Left colon (tissue), 2 donors: ENCODE measurements at regions not wholly inside any gene's neighbourhood (a gene's known extent, or its start where the extent isn't known, plus 50 kb on each side); places are given as distances from the start of the nearest gene placed in this dataset.

ENCODE experiments used
- ATAC-seq: fragments of 200-7000 bp; cut with Tn5 transposase; one replicate; pipeline ENCODE4 v1.9.1; 2020; ENCODE audit warnings: mild to moderate bottlenecking, moderate library complexity
- DNase-seq, 2 donors: peaks; one replicate each; pipeline ENCODE4 v3.0.0-alpha.2; 2020
- intact Hi-C, 2 donors: fragments of 100-400 bp; cut with DNase I in 1 of 2; cut with micrococcal nuclease in 1 of 2; formaldehyde crosslinking; loops; one replicate each; pipeline versions ENCODE4 v1.11.2 to v1.14.0; 2022; cut with DNase I, micrococcal nuclease
- donor health status: DM: no; HTN: no; CAD: no.
- donor health status: DM: yes; HTN: yes; CAD: no.

DNA sequence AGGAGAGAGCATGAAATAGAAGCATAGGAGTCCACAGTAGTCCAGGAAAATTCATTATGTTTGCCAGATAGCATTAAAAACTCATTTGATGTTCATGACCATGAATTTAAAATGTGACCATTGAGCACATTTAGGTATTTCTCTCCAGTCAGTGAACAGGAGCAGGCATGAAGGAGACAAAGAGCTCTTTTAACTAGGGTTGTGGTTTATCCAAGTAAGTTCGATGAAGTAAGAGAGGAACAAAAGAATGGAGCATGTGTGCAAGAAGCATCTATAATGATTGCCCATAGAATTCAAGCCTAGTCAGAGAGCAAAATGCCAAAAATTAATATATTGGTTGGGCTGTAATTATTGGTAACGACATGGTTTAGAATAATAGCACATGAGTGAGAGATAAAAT lies 342.1 kb upstream of the CCDC54 start:
- no peak for DNase-seq
- intact Hi-C loops, result no loop called here
- ATAC-seq, result no peak

DNA sequence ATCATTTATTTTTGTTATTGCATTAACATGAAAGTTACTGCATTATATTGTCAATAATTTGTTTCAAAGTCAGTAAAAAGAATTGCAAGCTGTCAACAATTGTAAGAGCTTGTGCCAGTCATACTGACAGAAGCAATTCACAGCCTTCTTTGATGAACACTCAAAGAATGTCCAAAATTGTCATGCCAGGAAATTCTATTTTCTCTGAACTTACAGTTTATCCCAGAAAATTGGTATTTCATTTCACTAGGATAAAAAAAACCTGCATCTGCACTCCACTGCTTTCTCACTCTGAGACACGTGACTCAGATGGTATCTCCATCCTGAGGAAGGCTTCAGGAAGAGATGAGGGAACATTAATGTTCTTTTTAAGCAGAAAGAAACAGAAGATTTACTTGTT lies 332.6 kb upstream of the CCDC54 start:
- DNase-seq (no peak), ATAC-seq (no peak)
- intact Hi-C loops, result no loop called here

DNA sequence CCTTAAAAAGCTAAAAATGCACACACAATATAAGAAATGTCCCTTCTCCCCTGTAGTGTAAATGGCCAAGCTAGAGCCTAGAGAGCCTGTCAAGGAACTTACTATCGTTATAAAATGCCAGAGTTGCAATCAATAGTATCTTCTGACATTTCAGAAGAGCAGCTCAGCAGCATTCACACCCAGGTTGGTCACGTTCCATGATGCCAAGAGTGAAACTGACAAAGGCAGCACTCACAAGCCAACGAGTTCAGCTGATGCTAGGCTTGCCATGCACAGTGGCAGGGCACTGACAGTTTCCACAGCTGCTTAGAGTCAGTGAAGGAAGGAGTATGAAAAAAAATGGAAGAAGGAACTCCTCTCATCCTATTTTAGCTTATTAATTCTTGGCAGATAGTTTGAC lies 331.4 kb upstream of the CCDC54 start:
- ATAC-seq (no peak), DNase-seq (no peak)
- intact Hi-C loops, result no loop called here

DNA sequence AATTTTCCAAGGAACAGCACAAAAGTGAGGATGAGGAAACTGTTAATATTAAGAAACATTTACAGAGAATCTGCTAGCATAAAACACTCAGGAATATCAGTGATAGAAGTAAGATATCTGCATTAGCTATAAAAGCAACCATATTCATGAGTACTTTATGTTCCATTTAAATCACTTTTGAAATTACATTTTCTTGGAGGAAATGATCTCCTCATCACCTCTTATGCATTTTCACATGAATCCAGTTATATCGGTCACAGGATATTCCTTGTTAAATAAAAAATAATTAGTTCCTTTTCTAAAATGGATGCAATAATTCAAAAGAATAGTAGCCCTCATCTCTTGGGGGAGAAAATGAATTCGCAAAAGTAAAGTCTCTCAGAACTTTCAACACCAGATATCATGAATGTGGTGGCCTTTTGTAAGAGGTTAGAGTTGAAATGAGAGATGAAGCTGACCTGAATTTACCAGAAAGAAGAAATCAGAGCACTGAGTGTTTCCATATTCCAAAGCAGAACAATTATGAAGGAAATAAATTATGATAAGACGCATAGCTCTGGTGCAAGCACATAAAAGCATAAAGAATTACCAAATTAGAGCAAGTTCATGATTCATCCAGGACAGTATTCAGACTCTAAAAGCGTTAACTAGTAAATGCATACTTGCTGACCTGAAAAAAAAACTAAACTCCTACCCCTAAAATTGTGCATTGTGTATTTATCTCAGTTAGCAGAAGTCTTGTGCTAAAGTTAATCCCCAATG lies 321.9 kb upstream of the CCDC54 start:
- DNase-seq (no peak), ATAC-seq (no peak)
- intact Hi-C loops, result no loop called here

DNA sequence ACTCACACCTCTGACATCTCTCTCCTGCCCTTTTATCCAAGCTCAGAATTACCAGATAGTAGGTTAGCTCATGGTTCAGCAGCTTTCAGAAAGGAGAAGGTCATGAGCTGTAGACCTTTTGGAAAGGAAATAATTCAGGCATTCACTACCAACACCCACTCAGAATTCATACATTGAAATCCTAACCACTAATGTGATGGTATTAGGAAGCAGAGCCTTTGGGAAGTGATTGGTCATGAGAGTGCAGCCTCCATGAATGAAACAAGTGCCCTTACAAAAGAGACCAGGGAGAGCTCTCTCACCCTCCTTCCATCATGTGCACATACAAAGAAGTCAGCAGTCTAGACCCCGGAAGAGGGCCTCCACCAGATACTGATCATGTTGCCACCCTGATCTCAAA lies 315.8 kb upstream of the CCDC54 start:
- ATAC-seq, result no peak
- DNase-seq, result no peak
- intact Hi-C loops, result no loop called here

DNA sequence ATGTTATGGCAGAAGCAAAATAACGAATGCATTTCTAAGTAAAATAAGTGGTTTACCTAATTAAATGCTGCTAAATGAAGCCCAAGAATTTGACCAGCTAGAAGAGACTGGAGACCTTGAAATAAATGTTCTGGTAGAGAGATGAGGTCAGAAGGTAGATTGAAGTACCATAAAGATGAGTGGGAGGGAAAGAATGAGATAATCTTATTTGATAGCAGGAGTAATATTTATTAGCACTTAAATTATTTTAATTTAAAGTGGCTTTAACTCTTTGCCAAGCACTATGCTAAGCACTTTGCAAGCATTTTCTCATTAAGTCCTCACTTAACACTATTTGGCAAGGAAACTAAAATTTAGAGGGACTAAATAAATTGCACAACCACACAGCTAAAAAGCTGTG lies 314.9 kb upstream of the CCDC54 start:
- intact Hi-C loops, result no loop called here
- DNase-seq (no peak), ATAC-seq (no peak)

GRCh38 chr3:107062787-107063186 lies 314.5 kb upstream of the CCDC54 start:
- DNase-seq (no peak), ATAC-seq (no peak)
- intact Hi-C loops, result no loop called here

DNA sequence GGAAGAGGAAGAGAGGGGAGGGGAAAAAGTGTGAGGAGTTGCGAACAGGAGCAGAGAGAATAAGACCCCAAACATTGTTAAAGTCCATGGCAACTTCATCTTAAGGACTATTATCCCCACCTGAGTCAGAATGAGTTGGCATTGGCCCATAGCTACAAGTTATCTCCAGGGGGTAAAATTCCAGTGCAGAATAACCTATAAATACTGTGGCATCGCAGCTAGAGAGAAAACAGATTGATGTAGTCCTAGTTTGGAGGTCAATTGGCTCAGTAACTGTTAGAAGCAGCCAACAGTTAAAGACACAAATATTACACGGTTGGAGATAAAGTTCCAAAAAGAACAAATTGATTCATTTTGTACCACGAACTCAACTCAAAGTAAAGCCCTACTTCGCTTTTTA lies 313.9 kb upstream of the CCDC54 start:
- ATAC-seq (no peak), DNase-seq (no peak)
- intact Hi-C loops, result no loop called here

DNA sequence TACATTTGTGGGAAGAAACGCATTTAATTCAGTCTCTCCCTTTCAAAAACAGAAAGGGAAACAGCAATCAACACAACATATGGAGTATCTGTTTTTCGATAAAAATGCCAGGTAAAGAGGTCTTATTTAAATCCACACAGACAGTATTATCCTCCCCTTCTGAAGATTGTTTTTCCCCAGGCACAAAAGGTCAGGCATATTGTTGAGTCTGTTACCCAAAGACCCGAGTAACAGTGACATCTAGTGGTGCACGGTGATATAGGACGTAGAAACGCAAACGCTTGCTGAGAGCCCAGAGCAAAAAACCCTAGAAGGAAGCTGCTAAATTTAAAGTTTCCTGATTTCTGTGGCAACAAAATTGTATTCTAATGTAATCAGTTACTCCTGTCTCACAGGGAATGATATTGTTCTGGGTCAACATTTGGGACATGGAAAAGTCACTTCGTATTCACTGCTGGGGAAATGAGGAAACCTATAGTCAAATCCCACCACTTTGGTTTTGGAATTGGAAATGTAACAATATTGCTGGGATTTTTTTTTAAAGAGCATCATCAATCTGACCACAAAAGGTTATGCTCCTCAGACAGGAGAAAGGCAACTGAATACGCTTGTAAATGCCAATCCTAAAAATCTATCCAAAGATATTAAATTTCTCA lies 312.7 kb upstream of the CCDC54 start:
- peak; percentile 52 for ATAC-seq
- DNase-seq, result peak in 1 of 2 donors; percentile 36
- intact Hi-C loops, result no loop called here

DNA sequence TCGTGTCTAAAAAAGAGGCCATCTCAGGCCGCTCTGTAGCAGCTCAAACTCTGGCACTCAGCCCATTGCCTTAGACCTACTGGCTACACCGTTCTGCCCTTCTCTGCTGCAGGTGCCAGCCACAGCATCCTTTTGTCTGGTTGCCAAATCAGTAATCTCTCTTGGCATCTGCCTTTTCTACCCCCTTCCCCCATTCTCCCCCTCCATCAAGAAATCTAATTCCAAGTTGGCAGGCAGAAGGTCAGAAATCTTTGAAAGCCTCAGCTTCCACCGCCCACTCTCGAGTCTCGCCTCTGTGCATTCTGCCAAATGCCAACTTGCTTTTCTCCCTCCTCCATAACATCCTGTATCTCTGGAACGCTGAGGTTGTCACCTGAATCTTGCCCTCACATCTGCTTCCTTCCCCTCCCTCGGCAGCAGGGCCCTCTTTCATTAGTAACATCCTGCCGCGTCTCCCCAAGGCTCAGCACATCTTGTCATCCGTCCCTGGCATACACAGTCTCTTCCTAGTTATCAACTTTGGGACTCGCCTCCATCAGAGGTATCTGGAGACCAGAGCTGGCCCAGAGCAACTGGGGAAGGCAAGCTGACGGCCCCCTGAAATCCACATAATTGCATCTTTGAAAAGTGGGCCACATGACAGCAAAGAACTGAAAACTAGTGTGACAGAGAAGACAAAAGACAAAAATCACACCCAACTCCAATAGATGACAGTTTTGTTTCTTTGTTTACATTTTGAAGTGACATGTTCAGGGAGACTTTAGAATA lies 312.0 kb upstream of the CCDC54 start:
- intact Hi-C loops, result no loop called here
- DNase-seq, result no peak
- ATAC-seq, result no peak

DNA sequence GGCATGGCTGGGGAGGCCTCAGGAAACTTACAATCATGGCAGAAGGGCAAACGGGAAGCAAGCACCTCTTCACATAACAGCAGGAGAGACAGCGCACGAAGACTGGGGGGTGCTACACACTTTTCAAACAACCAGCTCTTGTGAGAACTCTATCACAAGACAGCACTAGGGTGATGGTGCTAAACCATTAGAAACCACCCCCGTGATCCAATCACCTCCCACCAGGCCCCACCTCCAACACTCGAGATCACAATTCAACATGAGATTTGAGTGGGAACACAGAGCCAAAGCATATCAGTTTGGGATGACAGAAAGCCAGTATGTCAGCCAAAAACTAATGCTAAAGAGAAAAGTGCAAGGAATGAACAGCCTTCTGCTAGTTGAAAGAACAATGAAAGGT lies 309.8 kb upstream of the CCDC54 start:
- no peak for DNase-seq
- ATAC-seq, result no peak
- intact Hi-C loops, result no loop called here

- DNase-seq, result no peak
- intact Hi-C loops, result no loop called here
- ATAC-seq, result no peak
These were observed 308.3 kb upstream of the CCDC54 start for GRCh38 chr3:107068980-107069379.

- ATAC-seq (no peak), DNase-seq (no peak)
- intact Hi-C loops, result no loop called here
These were observed 300.3 kb upstream of the CCDC54 start for GRCh38 chr3:107076946-107077345.

DNA sequence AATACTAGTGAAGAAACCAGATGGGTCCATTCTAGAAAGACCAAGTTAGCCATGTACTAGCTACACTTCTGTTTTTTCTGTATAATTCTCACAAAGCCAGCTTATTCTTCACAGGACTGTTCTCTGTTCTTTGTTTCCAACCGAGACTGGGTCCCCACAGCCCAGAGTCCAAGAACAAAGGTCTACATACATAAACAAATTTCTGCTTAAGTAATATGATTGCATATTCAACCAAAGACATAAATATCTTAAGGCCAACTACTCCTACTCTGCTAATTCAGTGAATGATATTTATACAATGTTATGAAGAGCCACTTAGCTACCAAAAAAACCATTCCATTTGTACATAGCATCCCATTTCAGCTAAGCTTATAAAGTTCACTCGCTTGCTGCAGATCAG lies 299.8 kb upstream of the CCDC54 start:
- ATAC-seq, result no peak
- intact Hi-C loops, result no loop called here
- DNase-seq, result no peak

GRCh38 chr3:107082527-107082926 lies 294.7 kb upstream of the CCDC54 start:
- intact Hi-C loops, result no loop called here
- DNase-seq, result no peak
- no peak for ATAC-seq

- ATAC-seq (no peak), DNase-seq (no peak)
- intact Hi-C loops, result no loop called here
These were observed 292.0 kb upstream of the CCDC54 start for GRCh38 chr3:107085261-107085660.

DNA sequence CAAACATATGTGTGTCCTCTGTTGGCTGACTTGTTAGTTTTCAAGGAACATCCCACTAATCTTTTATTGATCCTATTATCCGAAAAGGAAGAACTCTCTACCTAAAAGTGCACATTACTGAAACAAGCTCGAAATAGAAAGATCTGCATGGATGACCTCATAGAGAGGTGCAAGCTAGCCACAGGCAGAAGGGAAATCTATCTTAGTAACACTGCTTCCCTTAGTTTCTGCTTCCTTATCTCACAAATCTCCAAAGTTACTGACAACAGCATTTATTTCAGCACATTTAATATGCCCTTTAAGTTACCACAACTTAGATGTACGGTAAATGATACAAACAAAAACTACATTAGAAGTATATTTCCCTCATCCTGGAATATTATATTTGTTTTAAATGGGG lies 285.1 kb upstream of the CCDC54 start:
- DNase-seq (no peak), ATAC-seq (no peak)
- intact Hi-C loops, result no loop called here

DNA sequence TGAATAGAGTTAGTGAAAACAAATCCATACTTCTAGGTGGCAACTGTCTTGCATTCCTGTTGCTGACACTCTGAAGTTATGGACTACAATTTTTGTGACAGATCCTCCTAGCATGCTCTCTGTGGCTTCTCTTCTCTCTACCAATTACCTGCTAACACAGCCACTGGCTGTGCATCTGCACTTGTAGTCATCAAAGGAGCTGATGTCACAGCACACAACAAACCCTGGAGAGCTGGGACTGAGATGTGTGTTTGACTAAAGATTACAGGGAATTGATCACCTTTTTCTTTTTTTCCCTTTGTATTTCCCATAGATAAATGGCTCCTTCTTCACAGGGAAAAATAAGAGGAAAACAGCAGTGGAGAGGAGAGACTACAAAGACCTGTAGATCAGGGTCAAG lies 278.4 kb upstream of the CCDC54 start:
- ATAC-seq (no peak), DNase-seq (no peak)
- intact Hi-C loops, result no loop called here

DNA sequence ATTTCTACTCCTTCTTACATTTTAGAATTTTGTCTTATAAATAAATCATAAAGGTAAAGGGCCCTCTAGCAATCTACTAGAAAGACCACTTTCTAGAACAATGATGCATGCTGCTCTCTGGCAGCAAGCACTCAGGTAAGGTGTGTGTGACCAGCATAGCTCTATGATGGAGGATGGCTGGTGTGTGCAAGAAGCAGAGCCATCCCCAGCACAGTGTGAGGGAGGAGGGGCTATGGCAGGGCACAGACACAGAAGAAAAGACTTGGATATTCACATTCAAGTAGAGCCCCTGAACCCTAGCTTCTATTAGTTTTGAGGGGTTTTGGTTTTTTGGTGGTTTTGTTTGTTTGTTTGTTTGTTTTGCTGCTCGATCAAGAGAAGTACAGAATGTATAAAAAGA lies 277.1 kb upstream of the CCDC54 start:
- no peak for DNase-seq
- ATAC-seq, result no peak
- intact Hi-C loops, result no loop called here

- DNase-seq (no peak), ATAC-seq (no peak)
- intact Hi-C loops, result no loop called here
These were observed 276.7 kb upstream of the CCDC54 start for GRCh38 chr3:107100573-107100972.
